Psoas muscle (tissue), 7 donors: ENCODE measurements at regions not wholly inside any gene's neighbourhood (a gene's known extent, or its start where the extent isn't known, plus 50 kb on each side); places are given as distances from the start of the nearest gene placed in this dataset.

Source experiments
- ATAC-seq, 4 donors: fragments of 200-7000 bp; cut with Tn5 transposase; one replicate each; pipeline ENCODE4 v1.9.1; 2020; ENCODE audit warnings: moderate library complexity in 3 of 4, mild to moderate bottlenecking in 2 of 4
- DNase-seq, 2 donors: peaks; one replicate each; pipeline ENCODE4 v3.0.0-alpha.2; 2020
- H3K27ac ChIP-seq: fragments of 200-600 bp; one replicate; pipeline ENCODE4 v1.8.0; 2022
- H3K27me3 ChIP-seq, 3 donors: fragments of 200-600 bp in 1 of 3; one replicate each; pipeline versions ENCODE4 v1.6.1 to v1.8.0; 2013 to 2022; ENCODE audit warnings: low read length in 2 of 3, mild to moderate bottlenecking in 2 of 3, moderate library complexity in 1 of 3; ENCODE audit not compliant: insufficient read depth in 3 of 3
- H3K36me3 ChIP-seq, 2 donors: fragments of 200-600 bp in 1 of 2; one replicate each; pipeline versions ENCODE4 v1.6.1 to v1.8.0; 2013 to 2022; ENCODE audit warnings: low read depth in 1 of 2, mild to moderate bottlenecking in 1 of 2, moderate library complexity in 1 of 2; ENCODE audit not compliant: insufficient read depth in 1 of 2
- H3K4me1 ChIP-seq: fragments of 200-600 bp; one replicate; pipeline ENCODE4 v1.8.0; 2022
- H3K4me3 ChIP-seq: fragments of 200-600 bp; one replicate; pipeline ENCODE4 v1.8.0; 2022; ENCODE audit warnings: mild to moderate bottlenecking
- H3K9me3 ChIP-seq: fragments of 200-600 bp; one replicate; pipeline ENCODE4 v1.8.0; 2022
- CTCF ChIP-seq: fragments of 200-600 bp; IDR thresholded peaks from one replicate; pipeline ENCODE4 v1.8.0; 2022; ENCODE audit warnings: antibody characterized with exemption
- WGBS, 3 donors: extraction: QIAGEN DNeasy Blood & Tissue Kit; methylation state at CpG; one replicate each; pipeline versions ENCODE4 v1.1.6 to v1.1.7; 2013; 5-methylcytosine and 5-hydroxymethylcytosine counted together
- intact Hi-C, 2 donors: fragments of 100-400 bp; cut with DNase I; formaldehyde crosslinking; loops; one replicate each; pipeline versions ENCODE4 v1.11.0 to v1.14.2; 2022
- donor health status: healthy with polysubstance abuse.
- donor health status: DM: no; HTN: no; CAD: no; lungs with moderate emphysema.
- donor health status: Bipolar disorder and iron deficiency.
- donor health status: healthy.
- donor health status: DM: yes; HTN: yes; CAD: no.
- donor health status: DM: no; HTN: no; CAD: no.
- donor health status: DM: yes; HTN: yes; CAD: no.

GRCh38 chr3:98984024-98984423, 82.5 kb upstream of the DCBLD2 start:
- no peak for TF ChIP-seq CTCF
- H3K27me3 ChIP-seq, result no peaks in the 10 kb centered on the region
- H3K27ac ChIP-seq, result no peak overlapping the region
- WGBS, 3 donors, result 89 to 94% (median 93%) methylated on average over 1 of the region's 1 CpG
- H3K4me3 ChIP-seq, result no peak overlapping the region
- DNase-seq, result no peak
- intact Hi-C loops, result loop anchor here in 1 of 2 donors (5.0 kb wide), 1 partner anchor 162 kb away; no protein-coding TSS in a partner anchor
- H3K36me3 ChIP-seq, result no peaks in the 10 kb centered on the region
- no peak for ATAC-seq
- no peaks in the 10 kb centered on the region for H3K9me3 ChIP-seq
- H3K4me1 ChIP-seq, result no peaks in the 10 kb centered on the region

- DNase-seq (no peak), ATAC-seq (no peak)
- Histone ChIP-seq H3K27ac (no peak overlapping the region), H3K4me1 (no peaks in the 10 kb centered on the region), H3K9me3 (no peaks in the 10 kb centered on the region), H3K36me3 (no peaks in the 10 kb centered on the region), H3K27me3 (no peaks in the 10 kb centered on the region), H3K4me3 (no peak overlapping the region)
- intact Hi-C loops, result loop anchor here in 1 of 2 donors (5.0 kb wide), 1 partner anchor 160 kb away; no protein-coding TSS in a partner anchor
- 38 to 46% (median 44%) methylated on average over 2 of the region's 2 CpGs for WGBS, 3 donors
- no peak for TF ChIP-seq CTCF
These were observed 80.9 kb upstream of the DCBLD2 start for GRCh38 chr3:98982351-98982750.

- 49 to 55% (median 54%) methylated on average over 2 of the region's 2 CpGs for WGBS, 3 donors
These were observed 79.6 kb upstream of the DCBLD2 start for GRCh38 chr3:98980915-98981596.

GRCh38 chr3:98979296-98979695, 77.8 kb upstream of the DCBLD2 start:
- Histone ChIP-seq H3K4me3 (no peak overlapping the region), H3K27me3 (no peaks in the 10 kb centered on the region), H3K9me3 (no peaks in the 10 kb centered on the region), H3K4me1 (no peaks in the 10 kb centered on the region), H3K27ac (no peak overlapping the region), H3K36me3 (no peaks in the 10 kb centered on the region)
- 49 to 55% (median 54%) methylated on average over 1 of the region's 1 CpG for WGBS, 3 donors
- intact Hi-C loops, result no loop called here
- no peak for DNase-seq
- no peak for TF ChIP-seq CTCF
- ATAC-seq, result no peak

More at GRCh38 chr3:98980915-98981596, 79.6 kb upstream of the DCBLD2 start:
- DNase-seq (no peak), ATAC-seq (no peak)
- no peak overlapping the region for H3K4me3 ChIP-seq
- intact Hi-C loops, result loop anchor here in 1 of 2 donors (5.0 kb wide), 1 partner anchor 159 kb away; no protein-coding TSS in a partner anchor
- H3K36me3 ChIP-seq, result no peaks in the 10 kb centered on the region
- H3K27ac ChIP-seq, result no peak overlapping the region
- no peaks in the 10 kb centered on the region for H3K4me1 ChIP-seq
- no peaks in the 10 kb centered on the region for H3K27me3 ChIP-seq
- H3K9me3 ChIP-seq, result no peaks in the 10 kb centered on the region
- no peak for TF ChIP-seq CTCF
